Body of pancreas (tissue), 4 donors: ENCODE measurements at regions not wholly inside any gene's neighbourhood (a gene's known extent, or its start where the extent isn't known, plus 50 kb on each side); places are given as distances from the start of the nearest gene placed in this dataset.

ENCODE experiments used
- ATAC-seq: fragments of 150-250 bp; one replicate; pipeline ENCODE4 v1.9.1; 2016
- DNase-seq, 4 donors: peaks; one replicate each; pipeline ENCODE4 v3.0.0-alpha.2; 2019
- H3K27ac ChIP-seq, 4 donors: fragments of 200-600 bp; sonication (generic); 1 replicate in 3 of 4; 2 replicates in 1 of 4; pipeline versions ENCODE4 v1.5.1 to v1.6.1; 2016 to 2019; ENCODE audit warnings: mild to moderate bottlenecking in 1 of 4, mixed read lengths in 1 of 4, moderate library complexity in 1 of 4
- H3K27me3 ChIP-seq, 2 donors: fragments of 200-600 bp; sonication (generic); one replicate each; pipeline ENCODE4 v1.6.0; 2016; ENCODE audit warnings: mild to moderate bottlenecking in 1 of 2
- H3K36me3 ChIP-seq, 2 donors: fragments of 200-600 bp; sonication (generic); replicated peaks in 1 of 2; 2 replicates each; pipeline ENCODE4 v1.5.1; 2016; ENCODE audit warnings: low read depth in 2 of 2; ENCODE audit not compliant: insufficient read depth in 1 of 2
- H3K4me1 ChIP-seq: fragments of 200-600 bp; sonication (generic); one replicate; pipeline ENCODE4 v1.6.0; 2016
- H3K4me3 ChIP-seq, 2 donors: fragments of 200-600 bp; sonication (generic); 1 replicate in 1 of 2; 2 replicates in 1 of 2; pipeline ENCODE4 v1.5.1; 2016 to 2019
- H3K9me3 ChIP-seq, 3 donors: fragments of 200-600 bp; sonication (generic); 1 replicate in 2 of 3; 2 replicates in 1 of 3; pipeline ENCODE4 v1.5.1; 2016
- POLR2A ChIP-seq, 3 donors: fragments of 450-650 bp; IDR thresholded peaks; one replicate each; pipeline ENCODE4 v1.6.1; 2016; ENCODE audit warnings: antibody characterized with exemption in 3 of 3, mild to moderate bottlenecking in 2 of 3
- WGBS, 2 donors: methylation state at CpG; one replicate each; pipeline ENCODE4 v1.1.5; 2017; 5-methylcytosine and 5-hydroxymethylcytosine counted together
- intact Hi-C: fragments of 100-400 bp; cut with DNase I; formaldehyde crosslinking; loops from one replicate; pipeline ENCODE4 v1.15.1; 2023
- TF ChIP-seq, protein P1 (sequence below), 7 experiments: fragments of 450-650 bp in 4 of 7; fragments of 200-600 bp in 3 of 7; sonication (generic) in 3 of 7; IDR thresholded peaks; one replicate each; pipeline ENCODE4 v1.5.1; 2016 to 2019; ENCODE audit warnings: antibody characterized with exemption in 7 of 7

DNA sequence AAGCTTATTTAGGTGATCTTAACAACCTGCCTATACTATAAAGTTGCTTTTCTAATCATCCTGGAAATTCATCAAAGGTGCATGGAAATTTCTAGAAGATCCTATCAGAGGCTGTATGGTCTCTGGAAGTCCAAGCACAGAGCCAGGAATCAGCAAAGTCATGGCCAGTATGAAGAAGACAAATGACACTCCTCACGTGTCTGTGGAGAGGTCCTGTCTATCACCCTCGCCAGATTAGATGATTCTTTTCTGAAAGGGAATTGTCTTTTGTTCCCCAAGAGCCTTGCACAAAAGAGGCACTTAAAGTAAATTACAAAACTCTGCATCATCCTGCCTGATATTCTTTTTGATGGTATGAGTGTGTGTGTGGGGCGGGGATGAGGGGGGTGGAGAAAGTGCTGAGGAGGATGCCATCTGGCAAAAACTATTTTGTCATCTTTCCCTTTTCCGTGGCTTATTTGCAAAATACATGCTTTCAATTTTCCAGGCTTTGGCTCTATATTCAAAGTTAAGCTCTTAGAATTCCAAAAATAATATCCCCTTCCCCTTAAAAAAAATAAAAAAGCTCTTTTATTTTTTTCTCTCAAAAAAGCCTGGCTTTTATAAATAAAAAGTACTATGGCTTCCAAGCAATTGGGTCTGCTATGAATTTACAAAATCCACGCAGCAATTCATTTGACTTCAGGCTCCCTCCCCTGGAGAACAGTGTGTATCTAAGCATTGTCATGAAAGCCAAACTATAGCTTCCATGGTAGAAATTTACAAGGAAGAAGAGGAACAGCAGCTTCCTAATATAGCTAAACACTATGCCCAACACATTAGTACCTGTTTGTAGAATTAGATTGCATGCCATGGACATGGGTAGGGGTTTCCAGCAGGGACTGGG is 185.2 kb upstream of the ARG1 start:
- DNase-seq: no peak
- TF ChIP-seq, protein P1, sequence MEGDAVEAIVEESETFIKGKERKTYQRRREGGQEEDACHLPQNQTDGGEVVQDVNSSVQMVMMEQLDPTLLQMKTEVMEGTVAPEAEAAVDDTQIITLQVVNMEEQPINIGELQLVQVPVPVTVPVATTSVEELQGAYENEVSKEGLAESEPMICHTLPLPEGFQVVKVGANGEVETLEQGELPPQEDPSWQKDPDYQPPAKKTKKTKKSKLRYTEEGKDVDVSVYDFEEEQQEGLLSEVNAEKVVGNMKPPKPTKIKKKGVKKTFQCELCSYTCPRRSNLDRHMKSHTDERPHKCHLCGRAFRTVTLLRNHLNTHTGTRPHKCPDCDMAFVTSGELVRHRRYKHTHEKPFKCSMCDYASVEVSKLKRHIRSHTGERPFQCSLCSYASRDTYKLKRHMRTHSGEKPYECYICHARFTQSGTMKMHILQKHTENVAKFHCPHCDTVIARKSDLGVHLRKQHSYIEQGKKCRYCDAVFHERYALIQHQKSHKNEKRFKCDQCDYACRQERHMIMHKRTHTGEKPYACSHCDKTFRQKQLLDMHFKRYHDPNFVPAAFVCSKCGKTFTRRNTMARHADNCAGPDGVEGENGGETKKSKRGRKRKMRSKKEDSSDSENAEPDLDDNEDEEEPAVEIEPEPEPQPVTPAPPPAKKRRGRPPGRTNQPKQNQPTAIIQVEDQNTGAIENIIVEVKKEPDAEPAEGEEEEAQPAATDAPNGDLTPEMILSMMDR (IDR thresholded peaks at IDR 0.05): no peak
- TF ChIP-seq POLR2A (IDR thresholded peaks at IDR 0.05): no peak
- H3K9me3 ChIP-seq: no peaks in the 10 kb centered on the region
- no peak overlapping the region for H3K27ac ChIP-seq
- no peaks in the 10 kb centered on the region for H3K27me3 ChIP-seq
- ATAC-seq: no peak
- H3K4me1 ChIP-seq: no peaks in the 10 kb centered on the region
- no peaks in the 10 kb centered on the region for H3K36me3 ChIP-seq
- WGBS, 2 donors: 59 to 62% methylated on average over 5 of the region's 5 CpGs
- intact Hi-C loops: no loop called here
- H3K4me3 ChIP-seq: no peak overlapping the region

DNA sequence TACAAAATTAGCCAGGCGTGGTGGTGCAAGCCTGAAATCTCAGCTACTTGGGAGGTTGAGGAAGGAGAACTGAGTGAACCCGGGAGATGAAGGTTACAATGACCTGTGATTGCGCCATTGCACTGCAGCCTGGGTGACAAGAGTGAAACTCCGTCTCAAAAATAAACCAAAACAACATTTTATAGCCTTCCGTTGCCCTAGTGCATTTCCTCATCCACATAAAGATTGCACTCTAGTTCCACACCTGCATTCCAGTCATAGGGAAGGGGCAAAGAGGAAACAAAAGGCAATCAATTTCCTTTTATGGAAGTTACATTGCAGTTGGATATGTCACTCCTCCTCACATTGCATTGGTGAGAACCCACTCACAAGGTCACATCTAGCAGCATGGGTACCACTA is 182.7 kb upstream of the ARG1 start:
- DNase-seq (no peak), ATAC-seq (no peak)
- H3K27me3 ChIP-seq: no peaks in the 10 kb centered on the region
- H3K9me3 ChIP-seq: no peaks in the 10 kb centered on the region
- H3K27ac ChIP-seq: no peak overlapping the region
- H3K4me1 ChIP-seq: no peaks in the 10 kb centered on the region
- 71 to 79% methylated on average over 5 of the region's 5 CpGs for WGBS, 2 donors
- no peak for TF ChIP-seq POLR2A (IDR thresholded peaks at IDR 0.05)
- TF ChIP-seq, protein P1 (IDR thresholded peaks at IDR 0.05): no peak
- H3K36me3 ChIP-seq: no peaks in the 10 kb centered on the region
- intact Hi-C loops: no loop called here
- H3K4me3 ChIP-seq: no peak overlapping the region

DNA sequence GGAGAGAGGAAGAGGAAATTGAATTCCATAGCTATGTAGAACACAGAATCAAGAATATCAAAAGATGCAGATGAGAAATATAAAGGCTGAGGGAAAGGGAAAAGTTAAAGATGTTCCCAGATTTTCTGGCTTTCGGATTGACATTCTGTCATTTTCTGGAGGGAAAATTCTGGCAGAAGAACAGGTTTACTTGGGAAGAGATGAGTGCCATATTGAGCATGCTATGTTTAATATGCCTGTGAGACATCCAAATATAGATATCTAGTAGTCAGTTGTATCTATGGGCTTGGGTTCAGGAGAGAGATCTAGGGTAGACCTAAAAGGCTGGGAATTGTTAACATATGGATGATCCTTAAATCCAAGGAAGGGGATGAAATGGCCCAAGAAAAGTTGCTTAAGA is 181.9 kb upstream of the ARG1 start:
- no peak for ATAC-seq
- no peak for TF ChIP-seq POLR2A (IDR thresholded peaks at IDR 0.05)
- TF ChIP-seq, protein P1 (IDR thresholded peaks at IDR 0.05): no peak
- intact Hi-C loops: no loop called here
- no peaks in the 10 kb centered on the region for H3K27me3 ChIP-seq
- no peaks in the 10 kb centered on the region for H3K36me3 ChIP-seq
- H3K4me3 ChIP-seq: no peak overlapping the region
- H3K27ac ChIP-seq: no peak overlapping the region
- no peak for DNase-seq
- H3K4me1 ChIP-seq: no peaks in the 10 kb centered on the region
- H3K9me3 ChIP-seq: no peaks in the 10 kb centered on the region
- 77 to 81% methylated on average over 1 of the region's 1 CpG for WGBS, 2 donors

DNA sequence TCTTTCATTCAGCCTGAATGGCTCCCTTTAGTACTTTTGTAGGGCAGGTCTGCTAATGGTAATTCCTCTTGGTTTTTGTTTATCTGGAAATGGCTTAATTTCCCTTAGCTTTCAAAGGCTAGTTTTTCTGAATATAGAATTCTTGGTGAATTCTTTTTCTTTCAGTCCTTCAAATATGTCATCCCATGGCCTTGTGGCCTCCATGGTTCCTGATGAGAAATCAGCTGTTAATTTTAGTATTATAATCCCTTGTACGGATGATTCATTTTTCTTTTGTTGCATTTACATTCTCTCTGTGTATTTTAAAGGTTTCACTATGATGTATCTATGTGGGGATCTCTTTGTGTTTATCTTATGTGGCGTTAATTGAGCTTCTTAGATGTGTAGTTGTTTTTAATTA is 179.6 kb upstream of the ARG1 start:
- WGBS, 2 donors: 73 to 88% methylated on average over 2 of the region's 2 CpGs
- Histone ChIP-seq H3K4me3 (no peak overlapping the region), H3K36me3 (no peaks in the 10 kb centered on the region), H3K4me1 (no peaks in the 10 kb centered on the region), H3K27ac (peak overlapping the region in 1 of 4 donors; percentile 16), H3K27me3 (no peaks in the 10 kb centered on the region), H3K9me3 (no peaks in the 10 kb centered on the region)
- DNase-seq (no peak), ATAC-seq (no peak)
- TF ChIP-seq, protein P1 (IDR thresholded peaks at IDR 0.05): no peak
- no peak for TF ChIP-seq POLR2A (IDR thresholded peaks at IDR 0.05)
- intact Hi-C loops: no loop called here
